Loucy (cell line): ENCODE measurements at regions not wholly inside any gene's neighbourhood (a gene's known extent, or its start where the extent isn't known, plus 50 kb on each side); places are given as distances from the start of the nearest gene placed in this dataset.

Experiments
- CTCF ChIP-seq: fragments of 200-600 bp; sonication (generic); conservative IDR thresholded peaks from 2 replicates; pipeline ENCODE4 v1.5.1; 2014; ENCODE audit warnings: mild to moderate bottlenecking, antibody characterized with exemption, low read length
- EZH2phosphoT487 ChIP-seq: fragments of 200-600 bp; IDR thresholded peaks from 2 replicates; pipeline ENCODE4 v1.6.1; 2018; ENCODE audit warnings: antibody characterized with exemption, mild to moderate bottlenecking, moderate library complexity, borderline replicate concordance

DNA sequence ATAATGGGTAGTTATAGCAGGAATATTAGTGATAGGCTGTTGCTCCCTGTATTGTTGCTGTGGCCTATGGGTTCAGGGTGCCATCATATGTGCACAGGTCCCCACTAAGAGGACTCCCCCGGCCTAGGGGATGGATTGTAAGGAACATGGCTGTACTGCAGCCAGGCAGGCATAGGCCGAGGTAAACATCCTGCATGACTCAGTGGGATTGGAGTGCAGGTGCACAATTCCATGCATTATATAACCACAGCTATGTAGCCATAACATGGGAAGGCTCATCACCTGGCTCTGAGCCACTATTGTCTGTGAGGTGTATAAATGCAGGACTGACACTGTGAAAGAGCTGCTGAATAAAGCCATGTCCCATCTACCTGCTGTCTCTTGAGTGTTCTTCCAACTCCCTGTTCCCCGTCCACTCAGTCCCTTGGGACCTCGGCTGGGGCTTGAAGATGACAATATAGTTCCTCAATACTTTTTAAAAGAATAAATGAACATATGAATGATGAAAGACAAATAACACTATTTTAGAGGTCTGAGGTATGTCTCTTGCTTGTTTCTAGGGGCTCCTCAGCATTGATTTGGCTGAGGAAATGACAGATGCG, 425.2 kb downstream of the IDS start:
- no peak for TF ChIP-seq CTCF
- TF ChIP-seq EZH2phosphoT487, result no peak
